ENCODE measurements at regions not wholly inside any gene's neighbourhood (a gene's known extent, or its start where the extent isn't known, plus 50 kb on each side); places are given as distances from the start of the nearest gene placed in this dataset.

DNA sequence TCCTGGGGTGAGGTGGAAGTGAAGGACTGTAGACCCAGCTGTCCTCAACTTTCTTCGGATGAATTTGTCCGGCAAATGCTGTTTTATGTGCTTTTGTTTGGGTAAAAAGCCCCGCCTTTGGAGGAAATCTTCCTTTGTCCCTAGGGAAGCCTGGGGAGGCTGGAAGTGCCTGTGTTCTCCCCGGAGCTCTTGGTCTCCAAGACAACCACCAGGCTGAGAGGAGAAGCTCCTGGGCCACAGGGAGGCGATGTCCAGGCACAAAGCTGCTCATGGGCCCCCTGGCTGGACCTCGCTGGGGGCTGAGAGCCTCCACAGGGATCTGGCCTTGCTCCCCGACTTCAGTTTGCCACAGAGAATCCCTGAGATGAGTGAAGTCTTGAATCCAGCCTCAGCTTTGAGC lies 293.1 kb upstream of the N4BP1 start:
- no peak for TF ChIP-seq EGR1 (IDR thresholded peaks at IDR 0.05; ENCODE audit: low read depth in 2 of 2)
- TF ChIP-seq, protein P1, sequence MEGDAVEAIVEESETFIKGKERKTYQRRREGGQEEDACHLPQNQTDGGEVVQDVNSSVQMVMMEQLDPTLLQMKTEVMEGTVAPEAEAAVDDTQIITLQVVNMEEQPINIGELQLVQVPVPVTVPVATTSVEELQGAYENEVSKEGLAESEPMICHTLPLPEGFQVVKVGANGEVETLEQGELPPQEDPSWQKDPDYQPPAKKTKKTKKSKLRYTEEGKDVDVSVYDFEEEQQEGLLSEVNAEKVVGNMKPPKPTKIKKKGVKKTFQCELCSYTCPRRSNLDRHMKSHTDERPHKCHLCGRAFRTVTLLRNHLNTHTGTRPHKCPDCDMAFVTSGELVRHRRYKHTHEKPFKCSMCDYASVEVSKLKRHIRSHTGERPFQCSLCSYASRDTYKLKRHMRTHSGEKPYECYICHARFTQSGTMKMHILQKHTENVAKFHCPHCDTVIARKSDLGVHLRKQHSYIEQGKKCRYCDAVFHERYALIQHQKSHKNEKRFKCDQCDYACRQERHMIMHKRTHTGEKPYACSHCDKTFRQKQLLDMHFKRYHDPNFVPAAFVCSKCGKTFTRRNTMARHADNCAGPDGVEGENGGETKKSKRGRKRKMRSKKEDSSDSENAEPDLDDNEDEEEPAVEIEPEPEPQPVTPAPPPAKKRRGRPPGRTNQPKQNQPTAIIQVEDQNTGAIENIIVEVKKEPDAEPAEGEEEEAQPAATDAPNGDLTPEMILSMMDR (IDR thresholded peaks at IDR 0.05; ENCODE audit: low read depth, low read length, missing input control), result no peak
- TF ChIP-seq, protein P2, sequence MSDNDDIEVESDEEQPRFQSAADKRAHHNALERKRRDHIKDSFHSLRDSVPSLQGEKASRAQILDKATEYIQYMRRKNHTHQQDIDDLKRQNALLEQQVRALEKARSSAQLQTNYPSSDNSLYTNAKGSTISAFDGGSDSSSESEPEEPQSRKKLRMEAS (IDR thresholded peaks at IDR 0.05), result no peak
- TF ChIP-seq GABPA (IDR thresholded peaks at IDR 0.05 in 1 of 2, conservative IDR thresholded peaks at IDR 0.05 in 1 of 2), result no peak
- TF ChIP-seq REST (IDR thresholded peaks at IDR 0.05), result no peak
